Skin epidermis (tissue), 12 donors: ENCODE measurements at regions not wholly inside any gene's neighbourhood (a gene's known extent, or its start where the extent isn't known, plus 50 kb on each side); places are given as distances from the start of the nearest gene placed in this dataset.
"Not testable (repeated sequence)": the region's sequence is repeated elsewhere in the genome, so short reads cannot be mapped to it uniquely, and the experiment has no call there.

Source experiments
- H3K27ac ChIP-seq, 21 experiments: fragments of 200-600 bp; sonication (generic) in 11 of 21; one replicate each; pipeline ENCODE4 v1.5.0; 2020; ENCODE audit warnings: mild to moderate bottlenecking in 3 of 21, inconsistent platforms in 2 of 21, moderate library complexity in 2 of 21
- H3K4me3 ChIP-seq, 7 experiments: fragments of 200-600 bp; sonication (generic) in 2 of 7; one replicate each; pipeline ENCODE4 v1.5.0; 2020; ENCODE audit warnings: inconsistent platforms in 2 of 7, mild to moderate bottlenecking in 2 of 7, moderate library complexity in 1 of 7

GRCh38 chr11:19426011-19426755 is 185.4 kb upstream of the E2F8 start:
- Histone ChIP-seq H3K27ac (peak overlapping the region in 1 of 21 experiments; percentile 19), H3K4me3 (no peak overlapping the region)

GRCh38 chr11:19422276-19422675 is 181.5 kb upstream of the E2F8 start:
- H3K4me3 ChIP-seq, result no peak overlapping the region
- no peak overlapping the region for H3K27ac ChIP-seq

GRCh38 chr11:19420868-19421533 is 180.3 kb upstream of the E2F8 start:
- no peak overlapping the region for H3K27ac ChIP-seq
- H3K4me3 ChIP-seq, result no peak overlapping the region

- Histone ChIP-seq H3K4me3 (no peak overlapping the region), H3K27ac (no peak overlapping the region)
These were observed 179.1 kb upstream of the E2F8 start for GRCh38 chr11:19419808-19420207.

GRCh38 chr11:19419021-19419750 is 178.4 kb upstream of the E2F8 start:
- H3K4me3 ChIP-seq, result no peak overlapping the region
- no peak overlapping the region for H3K27ac ChIP-seq

GRCh38 chr11:19418221-19418620 is 177.5 kb upstream of the E2F8 start:
- Histone ChIP-seq H3K4me3 (no peak overlapping the region), H3K27ac (no peak overlapping the region)

- H3K4me3 ChIP-seq, H3K27ac ChIP-seq: not testable (repeated sequence)
These were observed 171.3 kb upstream of the E2F8 start for GRCh38 chr11:19412070-19412469.

GRCh38 chr11:19410032-19410431 is 169.3 kb upstream of the E2F8 start:
- no peak overlapping the region for H3K27ac ChIP-seq

GRCh38 chr11:19409307-19409706 is 168.6 kb upstream of the E2F8 start:
- H3K27ac ChIP-seq, result no peak overlapping the region
- no peak overlapping the region for H3K4me3 ChIP-seq

More at GRCh38 chr11:19410032-19410431, 169.3 kb upstream of the E2F8 start:
- H3K4me3 ChIP-seq, result no peak overlapping the region

- no peak overlapping the region for H3K4me3 ChIP-seq
- H3K27ac ChIP-seq, result no peak overlapping the region
These were observed 167.0 kb upstream of the E2F8 start for GRCh38 chr11:19407677-19408270.

- no peak overlapping the region for H3K27ac ChIP-seq
- H3K4me3 ChIP-seq, result no peak overlapping the region
These were observed 165.2 kb upstream of the E2F8 start for GRCh38 chr11:19405966-19406365.

- no peak overlapping the region for H3K4me3 ChIP-seq
- H3K27ac ChIP-seq, result no peak overlapping the region
These were observed 164.0 kb upstream of the E2F8 start for GRCh38 chr11:19404787-19405186.

GRCh38 chr11:19403196-19403895 is 162.6 kb upstream of the E2F8 start:
- Histone ChIP-seq H3K27ac (no peak overlapping the region), H3K4me3 (no peak overlapping the region)

GRCh38 chr11:19400296-19400695 is 159.6 kb upstream of the E2F8 start:
- no peak overlapping the region for H3K27ac ChIP-seq

GRCh38 chr11:19398772-19399527 is 158.2 kb upstream of the E2F8 start:
- no peak overlapping the region for H3K27ac ChIP-seq

More at GRCh38 chr11:19400296-19400695, 159.6 kb upstream of the E2F8 start:
- H3K4me3 ChIP-seq, result no peak overlapping the region

GRCh38 chr11:19398273-19398672 is 157.5 kb upstream of the E2F8 start:
- H3K27ac ChIP-seq, result no peak overlapping the region

More at GRCh38 chr11:19398772-19399527, 158.2 kb upstream of the E2F8 start:
- H3K4me3 ChIP-seq, result no peak overlapping the region

GRCh38 chr11:19395050-19395449 is 154.3 kb upstream of the E2F8 start:
- Histone ChIP-seq H3K27ac (no peak overlapping the region), H3K4me3 (no peak overlapping the region)

More at GRCh38 chr11:19398273-19398672, 157.5 kb upstream of the E2F8 start:
- H3K4me3 ChIP-seq, result no peak overlapping the region

GRCh38 chr11:19394525-19395016 is 153.8 kb upstream of the E2F8 start:
- no peak overlapping the region for H3K27ac ChIP-seq
- no peak overlapping the region for H3K4me3 ChIP-seq

GRCh38 chr11:19393941-19394340 is 153.2 kb upstream of the E2F8 start:
- Histone ChIP-seq H3K27ac (no peak overlapping the region), H3K4me3 (no peak overlapping the region)
